ENCODE measurements at regions not wholly inside any gene's neighbourhood (a gene's known extent, or its start where the extent isn't known, plus 50 kb on each side); places are given as distances from the start of the nearest gene placed in this dataset.

GRCh38 chr11:92104349-92104748 lies 120.3 kb upstream of the FAT3 start:
- Histone ChIP-seq H3K79me2 (ENCODE audit: low read length) (no peaks in the 10 kb centered on the region), H3K9ac (ENCODE audit: low read length) (no peak overlapping the region), H3K4me3 (ENCODE audit: low read length) (no peak overlapping the region), H3K27me3 (ENCODE audit: low read length) (no peaks in the 10 kb centered on the region), H3F3A (ENCODE audit: low read length, unreplicated experiment) (no peaks in the 10 kb centered on the region), H2AFZ (ENCODE audit: low read length) (no peak overlapping the region), H4K20me1 (ENCODE audit: low read length) (no peaks in the 10 kb centered on the region), H3K4me1 (ENCODE audit: insufficient read depth, low read length) (no peaks in the 10 kb centered on the region), H3K27ac (ENCODE audit: low read length) (no peak overlapping the region), H3K9me2 (replicated peaks; ENCODE audit: low read length) (no peaks in the 10 kb centered on the region), H3K4me2 (ENCODE audit: low read length) (no peak overlapping the region), H3K36me3 (ENCODE audit: low read depth, low read length) (no peaks in the 10 kb centered on the region), H3K9me3 (ENCODE audit: low read length) (no peaks in the 10 kb centered on the region; the same call in 1 of the 2 replicates)
- no peak for DNase-seq
- BruUV-seq (replicated peaks), result no TSS peak
- ChIA-PET POLR2A (ENCODE audit: unreplicated experiment) (no interaction called here), CTCF (no interaction called here)
- TF ChIP-seq EZH2phosphoT487 (IDR thresholded peaks at IDR 0.05; ENCODE audit: borderline replicate concordance, low read length), result no peak
- intact Hi-C loops (cut with micrococcal nuclease), result no loop called here
- no peak for ATAC-seq

GRCh38 chr11:92101920-92102319 lies 122.7 kb upstream of the FAT3 start:
- Histone ChIP-seq H3K9me2 (replicated peaks; ENCODE audit: low read length) (no peaks in the 10 kb centered on the region), H3K9me3 (ENCODE audit: low read length) (no peaks in the 10 kb centered on the region; the same call in 1 of the 2 replicates), H2AFZ (ENCODE audit: low read length) (no peak overlapping the region), H3K79me2 (ENCODE audit: low read length) (no peaks in the 10 kb centered on the region), H3K27me3 (ENCODE audit: low read length) (no peaks in the 10 kb centered on the region), H3K9ac (ENCODE audit: low read length) (no peak overlapping the region), H3K36me3 (ENCODE audit: low read depth, low read length) (no peaks in the 10 kb centered on the region), H3K4me3 (ENCODE audit: low read length) (no peak overlapping the region), H4K20me1 (ENCODE audit: low read length) (no peaks in the 10 kb centered on the region), H3K4me1 (ENCODE audit: insufficient read depth, low read length) (no peaks in the 10 kb centered on the region), H3F3A (ENCODE audit: low read length, unreplicated experiment) (no peaks in the 10 kb centered on the region), H3K4me2 (ENCODE audit: low read length) (no peak overlapping the region), H3K27ac (ENCODE audit: low read length) (no peak overlapping the region)
- ChIA-PET POLR2A (ENCODE audit: unreplicated experiment) (no interaction called here), CTCF (no interaction called here)
- ATAC-seq, result no peak
- no peak for TF ChIP-seq EZH2 (IDR thresholded peaks at IDR 0.05; ENCODE audit: low read length, unreplicated experiment)
- BruUV-seq (replicated peaks), result no TSS peak
- intact Hi-C loops (cut with micrococcal nuclease), result no loop called here
- DNase-seq, result no peak

- TF ChIP-seq EZH2phosphoT487 (IDR thresholded peaks at IDR 0.05; ENCODE audit: borderline replicate concordance, low read length) (no peak), CTCF (conservative IDR thresholded peaks at IDR 0.05; ENCODE audit: low read depth, low read length) (no peak), EZH2 (IDR thresholded peaks at IDR 0.05; ENCODE audit: low read length, unreplicated experiment) (no peak)
- Histone ChIP-seq H3K36me3 (ENCODE audit: low read depth, low read length) (no peaks in the 10 kb centered on the region), H3K27me3 (ENCODE audit: low read length) (no peaks in the 10 kb centered on the region), H3K27ac (ENCODE audit: low read length) (no peak overlapping the region), H3K9me2 (replicated peaks; ENCODE audit: low read length) (no peaks in the 10 kb centered on the region), H3K9ac (ENCODE audit: low read length) (no peak overlapping the region), H3K9me3 (ENCODE audit: low read length) (no peaks in the 10 kb centered on the region; the same call in 1 of the 2 replicates), H3K79me2 (ENCODE audit: low read length) (no peaks in the 10 kb centered on the region), H4K20me1 (ENCODE audit: low read length) (no peaks in the 10 kb centered on the region), H3K4me2 (ENCODE audit: low read length) (no peak overlapping the region), H2AFZ (ENCODE audit: low read length) (no peak overlapping the region), H3K4me3 (ENCODE audit: low read length) (no peak overlapping the region), H3K4me1 (ENCODE audit: insufficient read depth, low read length) (no peaks in the 10 kb centered on the region), H3F3A (ENCODE audit: low read length, unreplicated experiment) (no peaks in the 10 kb centered on the region)
- intact Hi-C loops (cut with micrococcal nuclease), result no loop called here
- no peak for ATAC-seq
- no TSS peak for BruUV-seq (replicated peaks)
- CTCF ChIA-PET, result no interaction called here
- POLR2A ChIA-PET (ENCODE audit: unreplicated experiment), result no interaction called here
- DNase-seq, result no peak
Observed at GRCh38 chr11:92099183-92099582, 125.4 kb upstream of the FAT3 start.

- H2AFZ ChIP-seq (ENCODE audit: low read length), result no peak overlapping the region
- H3K9me3 ChIP-seq (ENCODE audit: low read length), result no peaks in the 10 kb centered on the region; the same call in 1 of the 2 replicates
- H3K9me2 ChIP-seq (replicated peaks; ENCODE audit: low read length), result no peaks in the 10 kb centered on the region
- no peak overlapping the region for H3K27ac ChIP-seq (ENCODE audit: low read length)
- H3K4me2 ChIP-seq (ENCODE audit: low read length), result no peak overlapping the region
- no TSS peak for BruUV-seq (replicated peaks)
- H3K4me1 ChIP-seq (ENCODE audit: insufficient read depth, low read length), result no peaks in the 10 kb centered on the region
- no peaks in the 10 kb centered on the region for H3F3A ChIP-seq (ENCODE audit: low read length, unreplicated experiment)
- H3K27me3 ChIP-seq (ENCODE audit: low read length), result no peaks in the 10 kb centered on the region
- H3K79me2 ChIP-seq (ENCODE audit: low read length), result no peaks in the 10 kb centered on the region
- intact Hi-C loops (cut with micrococcal nuclease), result no loop called here
- H3K9ac ChIP-seq (ENCODE audit: low read length), result no peak overlapping the region
- DNase-seq, result no peak
- H4K20me1 ChIP-seq (ENCODE audit: low read length), result no peaks in the 10 kb centered on the region
- TF ChIP-seq EZH2phosphoT487 (IDR thresholded peaks at IDR 0.05; ENCODE audit: borderline replicate concordance, low read length) (no peak), CTCF (conservative IDR thresholded peaks at IDR 0.05; ENCODE audit: low read depth, low read length) (no peak), EZH2 (IDR thresholded peaks at IDR 0.05; ENCODE audit: low read length, unreplicated experiment) (no peak)
- ChIA-PET CTCF (no interaction called here), POLR2A (ENCODE audit: unreplicated experiment) (no interaction called here)
- ATAC-seq, result no peak
- no peak overlapping the region for H3K4me3 ChIP-seq (ENCODE audit: low read length)
- no peaks in the 10 kb centered on the region for H3K36me3 ChIP-seq (ENCODE audit: low read depth, low read length)
Observed at GRCh38 chr11:92098172-92098571, 126.4 kb upstream of the FAT3 start.
